ENCODE measurements at regions not wholly inside any gene's neighbourhood (a gene's known extent, or its start where the extent isn't known, plus 50 kb on each side); places are given as distances from the start of the nearest gene placed in this dataset.

GRCh38 chr14:82740547-82740946 lies 1206.9 kb upstream of the SEL1L start:
- TF ChIP-seq POLR2A (IDR thresholded peaks at IDR 0.05) = no peak
- no peak for TF ChIP-seq CTCF (IDR thresholded peaks at IDR 0.05)
- TF ChIP-seq EP300 (IDR thresholded peaks at IDR 0.05) = no peak

Data from sigmoid colon (tissue), 4 donors.